Testis (tissue), 2 donors: ENCODE measurements at regions not wholly inside any gene's neighbourhood (a gene's known extent, or its start where the extent isn't known, plus 50 kb on each side); places are given as distances from the start of the nearest gene placed in this dataset.

ENCODE experiments used
- CTCF ChIP-seq, 3 experiments: fragments of 450-650 bp in 2 of 3; fragments of 200-600 bp in 1 of 3; sonication (generic) in 1 of 3; IDR thresholded peaks; one replicate each; pipeline ENCODE4 v1.5.1; 2016 to 2019; ENCODE audit warnings: antibody characterized with exemption in 3 of 3, mild to moderate bottlenecking in 2 of 3, moderate library complexity in 1 of 3
- POLR2A ChIP-seq: fragments of 450-650 bp; IDR thresholded peaks from one replicate; pipeline ENCODE4 v1.6.1; 2017; ENCODE audit warnings: antibody characterized with exemption, mild to moderate bottlenecking, moderate library complexity

GRCh38 chr1:43059640-43060574 is 101.2 kb upstream of the SLC2A1 start:
- TF ChIP-seq CTCF (IDR thresholded peaks at IDR 0.05) = no peak
- no peak for TF ChIP-seq POLR2A
